ENCODE measurements at regions not wholly inside any gene's neighbourhood (a gene's known extent, or its start where the extent isn't known, plus 50 kb on each side); places are given as distances from the start of the nearest gene placed in this dataset.

- TF ChIP-seq CTCF (conservative IDR thresholded peaks at IDR 0.05; ENCODE audit: low read length), result no peak
- TF ChIP-seq EZH2phosphoT487 (IDR thresholded peaks at IDR 0.05; ENCODE audit: borderline replicate concordance, low read depth, low read length), result no peak
- Histone ChIP-seq H3K4me3 (ENCODE audit: low read depth, low read length, poor library complexity, severe bottlenecking) (no peak overlapping the region), H3K4me1 (ENCODE audit: insufficient read depth, low read length, poor library complexity, severe bottlenecking) (no peaks in the 10 kb centered on the region), H3K79me2 (ENCODE audit: insufficient read depth, low read depth, low read length) (no peaks in the 10 kb centered on the region), H3K4me2 (ENCODE audit: low read length) (no peak overlapping the region), H2AFZ (ENCODE audit: low read length) (no peak overlapping the region), H4K20me1 (ENCODE audit: insufficient read depth, low read length) (no peaks in the 10 kb centered on the region), H3K36me3 (ENCODE audit: insufficient read depth, low read length) (no peaks in the 10 kb centered on the region), H3K27ac (ENCODE audit: low read depth, low read length, poor library complexity, severe bottlenecking) (no peak overlapping the region), H3K9me3 (ENCODE audit: low read length) (no peaks in the 10 kb centered on the region), H3K9me2 (ENCODE audit: insufficient read depth, low read length) (no peaks in the 10 kb centered on the region)
- ChIA-PET POLR2A (interaction anchor here (0.7 kb wide), 2 partner anchors 17 to 170 kb away, joined by 4 to 6 read pairs; no protein-coding TSS in a partner anchor), CTCF (ENCODE audit: unreplicated experiment) (no interaction called here)
- BruUV-seq (replicated peaks), result no TSS peak
- DNase-seq (ENCODE audit: low spot score), result no peak
- intact Hi-C loops (cut with micrococcal nuclease; ENCODE audit: unreplicated experiment), result no loop called here
Observed at GRCh38 chr21:35512346-35512745, 463.2 kb upstream of the RUNX1 start.

GRCh38 chr21:35511696-35512162 is 462.6 kb upstream of the RUNX1 start:
- H4K20me1 ChIP-seq (ENCODE audit: insufficient read depth, low read length), result no peaks in the 10 kb centered on the region
- no peak overlapping the region for H3K27ac ChIP-seq (ENCODE audit: low read depth, low read length, poor library complexity, severe bottlenecking)
- H3K9me3 ChIP-seq (ENCODE audit: low read length), result no peaks in the 10 kb centered on the region
- no peak overlapping the region for H3K4me3 ChIP-seq (ENCODE audit: low read depth, low read length, poor library complexity, severe bottlenecking)
- H2AFZ ChIP-seq (ENCODE audit: low read length), result no peak overlapping the region
- no peak overlapping the region for H3K4me2 ChIP-seq (ENCODE audit: low read length)
- no peak for DNase-seq (ENCODE audit: low spot score)
- intact Hi-C loops (cut with micrococcal nuclease; ENCODE audit: unreplicated experiment), result no loop called here
- H3K36me3 ChIP-seq (ENCODE audit: insufficient read depth, low read length), result no peaks in the 10 kb centered on the region
- no TSS peak for BruUV-seq (replicated peaks)
- ChIA-PET POLR2A (interaction anchor here (0.7 kb wide), 1 partner anchor 170 kb away, joined by 6 read pairs; no protein-coding TSS in a partner anchor), CTCF (ENCODE audit: unreplicated experiment) (no interaction called here)
- TF ChIP-seq CTCF (conservative IDR thresholded peaks at IDR 0.05; ENCODE audit: low read length) (no peak), EZH2phosphoT487 (IDR thresholded peaks at IDR 0.05; ENCODE audit: borderline replicate concordance, low read depth, low read length) (no peak)
- no peaks in the 10 kb centered on the region for H3K4me1 ChIP-seq (ENCODE audit: insufficient read depth, low read length, poor library complexity, severe bottlenecking)
- no peaks in the 10 kb centered on the region for H3K9me2 ChIP-seq (ENCODE audit: insufficient read depth, low read length)
- H3K79me2 ChIP-seq (ENCODE audit: insufficient read depth, low read depth, low read length), result no peaks in the 10 kb centered on the region

- H3K4me2 ChIP-seq (ENCODE audit: low read length), result no peak overlapping the region
- POLR2A ChIA-PET, result no interaction called here
- CTCF ChIA-PET (ENCODE audit: unreplicated experiment), result no interaction called here
Observed at GRCh38 chr21:35510957-35511695, 462.0 kb upstream of the RUNX1 start.

More at GRCh38 chr21:35510957-35511695, 462.0 kb upstream of the RUNX1 start:
- H4K20me1 ChIP-seq (ENCODE audit: insufficient read depth, low read length), result no peaks in the 10 kb centered on the region
- no peaks in the 10 kb centered on the region for H3K9me3 ChIP-seq (ENCODE audit: low read length)
- no peak overlapping the region for H3K27ac ChIP-seq (ENCODE audit: low read depth, low read length, poor library complexity, severe bottlenecking)
- no peaks in the 10 kb centered on the region for H3K4me1 ChIP-seq (ENCODE audit: insufficient read depth, low read length, poor library complexity, severe bottlenecking)
- no TSS peak for BruUV-seq (replicated peaks)
- no peak overlapping the region for H3K4me3 ChIP-seq (ENCODE audit: low read depth, low read length, poor library complexity, severe bottlenecking)
- TF ChIP-seq EZH2phosphoT487 (IDR thresholded peaks at IDR 0.05; ENCODE audit: borderline replicate concordance, low read depth, low read length) (no peak), CTCF (conservative IDR thresholded peaks at IDR 0.05; ENCODE audit: low read length) (no peak)
- intact Hi-C loops (cut with micrococcal nuclease; ENCODE audit: unreplicated experiment), result no loop called here
- H2AFZ ChIP-seq (ENCODE audit: low read length), result no peak overlapping the region
- H3K9me2 ChIP-seq (ENCODE audit: insufficient read depth, low read length), result no peaks in the 10 kb centered on the region
- no peaks in the 10 kb centered on the region for H3K36me3 ChIP-seq (ENCODE audit: insufficient read depth, low read length)
- DNase-seq (ENCODE audit: low spot score), result no peak
- H3K79me2 ChIP-seq (ENCODE audit: insufficient read depth, low read depth, low read length), result no peaks in the 10 kb centered on the region

All from OCI-LY7 (cell line).